Kidney glomerular epithelial cell (primary cell): ENCODE measurements at regions not wholly inside any gene's neighbourhood (a gene's known extent, or its start where the extent isn't known, plus 50 kb on each side); places are given as distances from the start of the nearest gene placed in this dataset.

Experiments
- DNase-seq: peaks from one replicate; lab custom pipeline; 2025; lab: John Stamatoyannopoulos, UW

GRCh38 chr3:79542-79941, 117.0 kb upstream of the CHL1 start:
- DNase-seq, result no peak

GRCh38 chr3:82508-82907, 114.1 kb upstream of the CHL1 start:
- no peak for DNase-seq

DNA sequence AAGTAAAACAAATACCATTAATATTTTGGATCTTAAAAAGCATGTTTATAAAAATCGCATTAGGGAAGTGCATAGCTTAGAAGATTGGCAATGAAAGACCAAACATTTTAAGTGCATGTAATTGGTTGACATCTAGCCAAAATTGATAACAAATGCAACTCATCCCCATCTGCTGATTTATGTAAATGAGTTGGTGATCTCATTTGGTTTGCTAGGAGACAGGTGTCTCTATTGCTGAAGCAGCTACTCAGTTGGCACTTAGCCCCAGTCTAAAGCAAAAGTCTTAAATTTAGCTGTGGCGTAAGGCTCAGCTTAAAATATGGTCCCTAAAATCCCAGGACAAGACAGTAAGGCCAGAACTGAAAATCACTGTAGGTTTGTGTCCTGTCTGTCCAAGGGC, 113.5 kb upstream of the CHL1 start:
- DNase-seq, result no peak

DNA sequence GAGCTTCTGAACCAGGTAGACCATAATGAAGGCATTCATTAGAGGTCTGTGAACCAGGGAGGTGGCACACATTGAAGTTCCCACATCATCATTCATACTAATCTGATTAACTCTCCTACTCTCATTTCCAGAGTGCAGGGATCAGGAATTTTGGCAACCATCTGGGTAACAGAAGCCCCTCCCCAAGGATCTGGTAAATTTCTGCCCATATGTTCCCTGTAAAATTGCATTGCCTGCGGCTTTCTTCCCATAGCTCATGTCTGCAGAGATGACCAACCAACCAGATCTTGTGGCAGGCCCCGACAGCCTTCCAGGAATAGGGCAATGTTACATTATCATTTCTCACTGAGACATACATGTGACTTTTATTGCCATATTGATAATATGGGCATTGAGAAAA, 111.4 kb upstream of the CHL1 start:
- DNase-seq, result no peak

- DNase-seq, result no peak
These were observed 108.3 kb upstream of the CHL1 start for GRCh38 chr3:88267-88666.

- DNase-seq, result no peak
These were observed 102.8 kb upstream of the CHL1 start for GRCh38 chr3:93746-94145.

DNA sequence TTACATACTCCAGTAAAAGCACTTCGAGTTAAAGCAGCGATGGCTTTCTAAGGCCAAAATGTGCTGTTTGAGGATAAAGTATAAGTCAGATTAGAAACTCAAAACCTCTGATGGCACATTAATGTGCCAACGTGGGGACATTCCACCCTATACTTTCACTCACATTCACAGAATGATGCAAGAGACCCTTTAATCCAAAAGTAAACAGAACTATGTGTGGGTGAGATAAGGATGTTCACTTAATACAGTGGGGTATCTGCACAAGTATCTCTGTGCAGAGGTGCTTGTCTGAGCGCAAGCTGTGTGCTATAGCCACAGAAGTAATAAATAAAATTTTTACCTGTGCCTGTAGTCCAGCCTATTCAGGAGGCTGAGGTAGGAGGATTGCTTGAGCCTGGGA, 100.3 kb upstream of the CHL1 start:
- DNase-seq, result no peak

DNA sequence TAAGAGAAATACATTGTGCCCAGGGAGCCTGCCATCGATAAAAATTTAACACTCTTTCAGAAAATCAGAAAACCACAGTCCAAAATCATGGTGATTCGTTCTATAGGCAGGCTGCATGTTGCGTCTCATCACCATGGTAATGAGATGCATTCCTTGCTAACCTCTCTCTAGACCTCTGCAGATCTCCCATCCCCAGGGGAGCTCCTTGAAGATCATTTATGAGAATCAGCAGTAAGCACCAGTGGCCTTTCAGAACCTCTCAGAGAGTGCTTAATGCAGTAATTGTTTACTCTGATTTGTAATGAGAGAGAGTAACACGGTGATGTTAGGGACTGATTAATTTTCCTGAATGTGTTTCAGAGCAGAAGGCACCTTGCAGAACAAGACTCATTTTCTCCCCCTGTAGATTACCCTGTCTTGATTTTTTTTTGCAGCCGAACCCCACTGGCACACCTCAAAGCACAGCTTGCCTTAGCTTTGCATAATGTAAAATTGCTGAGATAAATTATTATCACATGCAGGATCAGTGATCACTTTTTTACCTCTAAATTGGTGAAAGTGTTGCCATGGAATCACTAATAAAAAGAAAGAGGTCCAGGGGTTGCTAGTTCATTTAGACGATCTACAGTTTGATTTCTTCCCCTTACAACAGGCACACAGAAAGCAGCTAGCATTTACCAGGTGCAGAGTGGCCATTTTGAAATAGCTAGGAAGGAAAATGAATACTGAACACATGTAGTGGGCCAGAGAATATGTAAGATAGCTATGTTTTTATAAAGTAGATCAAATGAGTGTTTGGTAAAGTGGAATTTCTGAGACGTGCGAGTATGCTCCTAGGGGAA, 98.9 kb upstream of the CHL1 start:
- no peak for DNase-seq

- DNase-seq, result no peak
These were observed 98.3 kb upstream of the CHL1 start for GRCh38 chr3:98259-98654.

- no peak for DNase-seq
These were observed 97.1 kb upstream of the CHL1 start for GRCh38 chr3:99506-99905.

DNA sequence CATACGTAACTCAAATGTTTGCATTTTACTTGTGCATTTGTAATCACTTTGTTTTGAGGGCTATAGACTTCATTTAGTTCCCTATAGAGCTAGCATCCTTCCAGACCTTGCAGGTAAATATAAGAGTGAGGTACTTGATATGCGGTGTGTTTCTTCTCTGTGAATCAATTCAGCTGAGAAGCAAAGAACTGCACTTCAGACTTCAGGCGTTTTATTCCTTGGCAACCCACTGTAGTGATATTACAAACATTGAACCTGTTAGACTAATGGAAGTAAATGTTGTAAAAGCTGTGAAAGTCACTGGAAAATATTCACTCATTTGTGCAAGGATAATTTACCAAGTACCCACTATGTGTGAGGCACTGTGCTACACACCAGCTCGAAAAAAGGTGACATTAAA, 94.1 kb upstream of the CHL1 start:
- DNase-seq, result no peak

- no peak for DNase-seq
These were observed 92.6 kb upstream of the CHL1 start for GRCh38 chr3:103991-104390.

DNA sequence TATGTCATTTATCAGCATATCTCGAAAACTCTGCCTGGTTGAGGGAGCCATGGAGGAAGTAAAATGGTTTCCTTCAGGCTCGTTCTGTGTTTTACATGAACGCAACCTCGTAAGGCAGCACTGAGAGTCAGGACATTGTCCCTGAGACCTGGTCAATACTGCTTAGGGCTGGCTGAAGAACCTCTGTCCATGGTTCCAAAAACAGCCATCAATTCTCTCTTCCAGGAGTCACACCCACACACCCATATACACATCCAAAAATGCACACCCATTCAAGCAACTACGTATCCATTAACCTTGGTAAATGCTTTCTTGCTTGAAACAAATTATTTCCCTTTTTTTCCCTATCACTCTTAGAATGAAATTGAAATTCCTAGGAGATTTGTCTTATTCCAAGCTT, 91.0 kb upstream of the CHL1 start:
- no peak for DNase-seq

DNA sequence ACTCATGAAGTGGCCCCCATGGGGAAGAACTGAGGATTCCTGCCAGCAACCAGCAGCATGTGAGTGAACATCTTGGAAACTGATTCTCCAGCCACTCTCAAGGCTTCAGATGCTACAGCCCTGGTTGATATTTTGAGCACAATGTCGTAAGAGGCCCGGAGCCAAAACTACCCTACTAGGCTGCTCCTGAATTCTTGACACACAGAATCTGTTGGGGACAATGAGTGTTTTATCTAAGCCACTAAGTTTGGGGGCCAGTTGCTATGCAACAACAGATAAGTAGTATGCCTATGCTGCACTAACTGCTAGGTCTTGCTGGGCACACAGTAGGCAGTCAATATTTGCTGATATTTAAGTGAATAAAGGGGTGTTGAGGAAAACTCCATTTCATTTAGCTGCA, 89.9 kb upstream of the CHL1 start:
- DNase-seq, result no peak

GRCh38 chr3:111143-112069, 85.2 kb upstream of the CHL1 start:
- no peak for DNase-seq

DNA sequence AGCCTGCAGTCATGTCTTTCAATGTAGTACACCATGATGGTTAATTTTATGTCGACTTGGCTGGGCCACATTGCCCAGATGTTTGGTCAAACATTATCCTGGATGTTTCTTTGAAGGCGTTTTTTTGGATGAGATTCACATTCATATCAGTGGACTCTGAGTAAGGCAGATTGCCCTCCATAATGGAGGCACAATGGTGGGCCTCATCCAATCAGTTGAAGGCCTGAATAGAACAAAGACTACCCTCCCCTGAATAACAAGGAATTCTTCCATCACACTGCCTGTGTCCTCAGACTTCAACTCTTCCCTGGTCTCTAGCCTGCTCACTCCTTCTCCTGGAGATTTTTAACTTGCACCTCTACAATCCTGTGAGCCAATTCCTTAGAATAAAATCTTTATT, 83.8 kb upstream of the CHL1 start:
- DNase-seq, result no peak

DNA sequence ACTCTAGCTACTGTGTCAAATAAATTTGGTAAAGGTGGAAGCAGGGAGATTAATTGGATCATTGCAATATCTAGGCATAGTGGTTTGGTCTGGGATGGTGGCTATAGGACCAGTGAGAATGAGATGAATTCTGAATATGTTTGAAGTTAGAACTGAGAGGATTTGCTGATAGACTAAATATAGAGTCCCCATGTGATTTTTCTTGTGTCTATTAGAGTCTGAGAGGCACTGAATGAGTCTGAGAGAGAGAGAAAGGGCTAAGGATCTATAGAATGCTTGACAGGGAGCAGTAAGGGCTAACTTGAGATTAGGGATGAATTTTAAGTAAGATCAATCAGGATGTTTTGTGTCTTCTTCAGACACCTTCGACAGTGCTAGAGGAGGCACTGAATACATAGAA, 77.9 kb upstream of the CHL1 start:
- DNase-seq, result no peak

- DNase-seq, result no peak
These were observed 73.2 kb upstream of the CHL1 start for GRCh38 chr3:123341-123740.

GRCh38 chr3:124557-125179, 71.9 kb upstream of the CHL1 start:
- no peak for DNase-seq

DNA sequence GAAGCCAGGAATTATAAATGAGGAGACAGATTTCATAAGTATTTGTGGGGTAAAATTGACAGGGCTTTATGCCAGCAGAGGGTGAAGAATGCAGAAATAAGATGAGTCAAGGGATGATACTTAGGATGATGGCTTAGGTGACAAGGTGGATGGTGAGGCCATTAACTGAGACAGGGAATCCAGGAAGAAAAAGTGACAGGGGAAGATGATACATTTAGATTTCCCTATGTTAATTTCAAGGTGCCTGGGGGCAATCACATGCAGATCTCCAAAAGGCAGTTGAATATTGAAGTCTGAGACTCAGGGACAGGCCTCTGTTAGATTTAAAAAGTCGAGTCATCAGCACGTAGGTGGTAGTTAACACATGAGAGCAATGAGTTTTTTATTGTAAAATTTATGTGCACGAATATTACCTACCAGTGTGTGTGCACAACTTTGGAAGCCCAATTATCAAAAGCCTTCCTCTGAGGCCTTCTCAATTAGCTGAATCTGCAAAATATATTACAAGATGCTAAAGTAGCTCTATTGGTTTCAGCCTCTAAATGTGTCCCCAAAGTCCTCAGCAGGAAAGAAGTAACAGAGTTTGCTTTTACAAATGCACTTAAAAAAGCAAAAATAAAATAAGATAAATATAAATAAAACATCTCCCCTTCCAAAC, 67.9 kb upstream of the CHL1 start:
- DNase-seq, result no peak

- DNase-seq, result no peak
These were observed 65.2 kb upstream of the CHL1 start for GRCh38 chr3:131151-131888.

GRCh38 chr3:132378-132777, 64.2 kb upstream of the CHL1 start:
- DNase-seq, result no peak
